Fibroblast of villous mesenchyme (primary cell): ENCODE measurements at regions not wholly inside any gene's neighbourhood (a gene's known extent, or its start where the extent isn't known, plus 50 kb on each side); places are given as distances from the start of the nearest gene placed in this dataset.

Experiments
- DNase-seq: peaks from one replicate; pipeline ENCODE4 v3.0.0-alpha.2; 2010; ENCODE audit warnings: low read depth
- H3K4me3 ChIP-seq: 2 replicates; pipeline ENCODE4 v1.5.1; 2011; ENCODE audit warnings: low read depth, mild to moderate bottlenecking, low read length
- CTCF ChIP-seq: IDR thresholded peaks from 2 replicates; pipeline ENCODE4 v1.5.1; 2012; ENCODE audit warnings: low read depth, mild to moderate bottlenecking, low read length; ENCODE audit not compliant: insufficient read depth

DNA sequence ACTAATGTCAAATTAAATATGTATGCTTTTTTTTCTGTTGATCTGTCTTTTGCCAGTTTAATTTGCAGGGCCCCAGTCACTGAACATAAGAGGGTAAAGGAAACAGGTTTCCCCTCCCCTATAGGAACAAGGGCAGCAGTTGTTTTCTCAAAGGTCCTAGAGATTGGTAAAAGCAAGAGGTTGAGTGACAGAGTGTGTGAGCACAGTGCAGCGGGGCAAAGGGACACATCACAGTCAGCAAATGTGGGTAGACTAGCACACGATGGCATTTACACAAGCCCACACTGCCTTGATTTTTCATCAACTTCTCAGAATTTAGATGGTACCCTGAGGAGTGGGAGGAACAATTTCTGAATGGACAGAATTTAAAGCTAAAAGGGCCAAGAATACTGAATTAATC, 138.7 kb upstream of the MYLIP start:
- DNase-seq = no peak
- H3K4me3 ChIP-seq = no peak overlapping the region
- TF ChIP-seq CTCF = no peak

- no peak for DNase-seq
- no peak overlapping the region for H3K4me3 ChIP-seq
- TF ChIP-seq CTCF = no peak
Measured at GRCh38 chr6:15989397-15989796, 139.5 kb upstream of the MYLIP start.

- TF ChIP-seq CTCF = no peak
- DNase-seq = peak; percentile 16
- no peak overlapping the region for H3K4me3 ChIP-seq
Measured at GRCh38 chr6:15987569-15987968, 141.3 kb upstream of the MYLIP start.

- TF ChIP-seq CTCF = no peak
- H3K4me3 ChIP-seq = no peak overlapping the region
- DNase-seq = no peak
Measured at GRCh38 chr6:15986027-15986629, 142.8 kb upstream of the MYLIP start.

DNA sequence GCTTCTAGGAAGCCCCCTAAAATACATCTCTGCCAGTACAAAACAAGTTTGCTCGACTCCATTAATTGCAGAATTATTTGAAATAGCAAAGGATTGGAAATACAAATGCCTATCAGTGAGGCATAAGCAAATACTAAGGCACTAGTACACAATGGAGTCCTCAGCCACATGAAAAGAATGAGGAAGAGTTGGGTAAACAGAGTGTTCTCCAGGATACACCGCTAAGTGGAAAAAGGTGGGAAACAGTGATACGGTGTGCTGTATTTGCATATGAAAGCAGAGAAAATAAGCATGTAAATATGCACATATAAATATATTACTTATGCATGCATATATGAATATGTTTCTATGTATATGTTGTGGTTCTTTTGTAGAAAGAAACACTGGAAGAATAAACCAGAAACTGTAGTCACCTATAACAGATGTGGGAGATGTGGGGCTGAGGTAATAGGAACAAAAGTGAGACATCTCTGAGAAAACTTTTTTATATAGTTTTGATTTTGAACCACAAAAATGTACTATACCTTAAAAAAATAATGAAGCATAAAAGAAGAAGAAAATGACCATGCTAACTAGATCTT, 143.4 kb upstream of the MYLIP start:
- TF ChIP-seq CTCF = no peak
- DNase-seq = no peak
- H3K4me3 ChIP-seq = no peak overlapping the region

DNA sequence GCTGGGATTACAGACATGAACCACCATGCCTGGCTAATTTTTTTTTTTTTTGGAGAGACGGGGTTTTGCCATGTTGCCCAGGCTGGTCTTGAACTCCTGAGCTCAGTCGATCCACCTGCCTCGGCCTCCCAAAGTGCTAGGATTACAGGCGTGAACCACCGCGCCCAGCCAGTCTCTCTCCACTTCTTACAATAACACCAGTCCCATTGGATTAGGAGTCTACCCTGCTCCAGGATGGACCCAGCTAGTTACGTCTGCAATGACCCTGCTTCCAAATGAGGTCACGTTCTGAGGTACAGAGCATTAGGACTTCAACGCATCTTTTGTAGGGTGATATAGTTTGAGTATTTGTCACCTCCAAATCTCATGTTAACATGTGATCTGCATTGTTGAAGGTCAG, 146.9 kb upstream of the MYLIP start:
- no peak for TF ChIP-seq CTCF
- H3K4me3 ChIP-seq = no peak overlapping the region
- no peak for DNase-seq

GRCh38 chr6:15980801-15981200, 148.1 kb upstream of the MYLIP start:
- DNase-seq = no peak
- TF ChIP-seq CTCF = no peak
- no peak overlapping the region for H3K4me3 ChIP-seq
